ENCODE measurements at regions not wholly inside any gene's neighbourhood (a gene's known extent, or its start where the extent isn't known, plus 50 kb on each side); places are given as distances from the start of the nearest gene placed in this dataset.

DNA sequence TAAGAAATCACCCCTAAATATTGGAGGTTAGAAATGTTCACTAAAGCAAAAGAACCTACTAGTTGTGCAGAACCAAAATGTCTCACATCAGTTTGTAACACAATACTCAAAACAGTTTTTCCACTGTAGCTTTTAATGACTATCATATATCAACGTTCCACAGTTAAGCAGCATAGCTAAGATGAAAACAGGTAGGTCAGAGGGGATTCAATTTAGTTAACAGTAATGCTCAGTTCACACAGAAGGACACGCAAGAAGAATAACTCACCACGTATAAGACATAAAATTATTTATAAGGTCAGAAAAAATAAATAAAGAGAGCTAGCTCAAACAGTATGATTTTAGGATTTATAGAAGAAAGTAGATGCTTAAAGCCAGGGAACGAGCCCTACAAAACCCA, 118.9 kb upstream of the CCDC150 start:
- no peak for TF ChIP-seq NFIC (IDR thresholded peaks at IDR 0.05)
- TF ChIP-seq EP300 (IDR thresholded peaks at IDR 0.05; ENCODE audit: borderline replicate concordance) = no peak
- TF ChIP-seq, protein P1, sequence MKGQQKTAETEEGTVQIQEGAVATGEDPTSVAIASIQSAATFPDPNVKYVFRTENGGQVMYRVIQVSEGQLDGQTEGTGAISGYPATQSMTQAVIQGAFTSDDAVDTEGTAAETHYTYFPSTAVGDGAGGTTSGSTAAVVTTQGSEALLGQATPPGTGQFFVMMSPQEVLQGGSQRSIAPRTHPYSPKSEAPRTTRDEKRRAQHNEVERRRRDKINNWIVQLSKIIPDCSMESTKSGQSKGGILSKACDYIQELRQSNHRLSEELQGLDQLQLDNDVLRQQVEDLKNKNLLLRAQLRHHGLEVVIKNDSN (IDR thresholded peaks at IDR 0.05) = no peak
- TF ChIP-seq TCF12 (IDR thresholded peaks at IDR 0.05; ENCODE audit: low read depth) = no peak
- no peak for TF ChIP-seq RAD21 (IDR thresholded peaks at IDR 0.05; ENCODE audit: low read depth)
- TF ChIP-seq, protein P2, sequence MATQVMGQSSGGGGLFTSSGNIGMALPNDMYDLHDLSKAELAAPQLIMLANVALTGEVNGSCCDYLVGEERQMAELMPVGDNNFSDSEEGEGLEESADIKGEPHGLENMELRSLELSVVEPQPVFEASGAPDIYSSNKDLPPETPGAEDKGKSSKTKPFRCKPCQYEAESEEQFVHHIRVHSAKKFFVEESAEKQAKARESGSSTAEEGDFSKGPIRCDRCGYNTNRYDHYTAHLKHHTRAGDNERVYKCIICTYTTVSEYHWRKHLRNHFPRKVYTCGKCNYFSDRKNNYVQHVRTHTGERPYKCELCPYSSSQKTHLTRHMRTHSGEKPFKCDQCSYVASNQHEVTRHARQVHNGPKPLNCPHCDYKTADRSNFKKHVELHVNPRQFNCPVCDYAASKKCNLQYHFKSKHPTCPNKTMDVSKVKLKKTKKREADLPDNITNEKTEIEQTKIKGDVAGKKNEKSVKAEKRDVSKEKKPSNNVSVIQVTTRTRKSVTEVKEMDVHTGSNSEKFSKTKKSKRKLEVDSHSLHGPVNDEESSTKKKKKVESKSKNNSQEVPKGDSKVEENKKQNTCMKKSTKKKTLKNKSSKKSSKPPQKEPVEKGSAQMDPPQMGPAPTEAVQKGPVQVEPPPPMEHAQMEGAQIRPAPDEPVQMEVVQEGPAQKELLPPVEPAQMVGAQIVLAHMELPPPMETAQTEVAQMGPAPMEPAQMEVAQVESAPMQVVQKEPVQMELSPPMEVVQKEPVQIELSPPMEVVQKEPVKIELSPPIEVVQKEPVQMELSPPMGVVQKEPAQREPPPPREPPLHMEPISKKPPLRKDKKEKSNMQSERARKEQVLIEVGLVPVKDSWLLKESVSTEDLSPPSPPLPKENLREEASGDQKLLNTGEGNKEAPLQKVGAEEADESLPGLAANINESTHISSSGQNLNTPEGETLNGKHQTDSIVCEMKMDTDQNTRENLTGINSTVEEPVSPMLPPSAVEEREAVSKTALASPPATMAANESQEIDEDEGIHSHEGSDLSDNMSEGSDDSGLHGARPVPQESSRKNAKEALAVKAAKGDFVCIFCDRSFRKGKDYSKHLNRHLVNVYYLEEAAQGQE (IDR thresholded peaks at IDR 0.05; ENCODE audit: low read depth) = no peak
- no peak for TF ChIP-seq TAF1 (IDR thresholded peaks at IDR 0.05; ENCODE audit: low read depth)
- TF ChIP-seq EGR1 (IDR thresholded peaks at IDR 0.05) = no peak
- TF ChIP-seq FOXM1 (IDR thresholded peaks at IDR 0.05; ENCODE audit: borderline replicate concordance, low read depth) = no peak
- TF ChIP-seq CEBPB (IDR thresholded peaks at IDR 0.05) = no peak
- TF ChIP-seq TEAD4 (IDR thresholded peaks at IDR 0.05) = no peak
- TF ChIP-seq YY1 (IDR thresholded peaks at IDR 0.05; ENCODE audit: low read depth) = no peak

DNA sequence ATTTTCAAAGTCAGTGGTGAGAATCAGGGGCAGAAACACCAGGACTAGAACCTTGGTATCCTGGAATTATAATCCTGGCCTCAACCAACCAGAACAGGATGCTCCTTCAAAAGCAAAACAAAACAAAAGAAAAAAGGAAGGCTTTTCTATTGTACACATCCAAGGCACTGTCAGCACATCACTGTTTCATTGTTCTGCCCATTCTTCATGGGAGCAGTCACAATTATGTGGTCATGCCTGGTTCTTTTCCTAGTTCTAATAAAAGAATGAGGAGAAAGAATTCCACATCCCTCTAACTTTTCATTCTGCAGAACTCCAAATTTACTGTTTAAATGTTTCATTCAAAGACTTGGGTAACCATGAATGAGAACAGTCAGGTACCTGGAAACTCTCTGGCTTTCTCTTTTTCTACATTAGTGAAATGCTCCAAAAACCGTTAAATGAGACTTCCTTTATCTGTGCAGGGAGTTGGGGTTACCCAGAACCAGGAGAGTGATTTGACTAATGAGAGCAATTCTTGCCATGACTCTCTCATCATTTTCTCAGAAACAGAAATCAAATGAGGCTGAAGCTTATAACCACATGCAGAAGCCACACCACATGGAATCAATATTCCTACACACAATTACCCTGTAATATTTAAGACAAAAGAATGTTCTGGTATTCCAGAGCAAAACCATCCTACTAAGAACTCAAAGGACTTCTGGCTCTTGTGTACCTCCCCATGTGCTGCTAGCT, 110.9 kb upstream of the CCDC150 start:
- TF ChIP-seq TEAD4 (IDR thresholded peaks at IDR 0.05) (no peak), CEBPB (IDR thresholded peaks at IDR 0.05) (no peak), NFIC (IDR thresholded peaks at IDR 0.05) (no peak), ZBTB7A (IDR thresholded peaks at IDR 0.05; ENCODE audit: low read depth) (no peak), FOXM1 (IDR thresholded peaks at IDR 0.05; ENCODE audit: borderline replicate concordance, low read depth) (no peak), RAD21 (IDR thresholded peaks at IDR 0.05; ENCODE audit: low read depth) (no peak)
- TF ChIP-seq, protein P2 (IDR thresholded peaks at IDR 0.05; ENCODE audit: low read depth) = no peak
- TF ChIP-seq, protein P3, sequence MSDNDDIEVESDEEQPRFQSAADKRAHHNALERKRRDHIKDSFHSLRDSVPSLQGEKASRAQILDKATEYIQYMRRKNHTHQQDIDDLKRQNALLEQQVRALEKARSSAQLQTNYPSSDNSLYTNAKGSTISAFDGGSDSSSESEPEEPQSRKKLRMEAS (IDR thresholded peaks at IDR 0.05) = no peak

DNA sequence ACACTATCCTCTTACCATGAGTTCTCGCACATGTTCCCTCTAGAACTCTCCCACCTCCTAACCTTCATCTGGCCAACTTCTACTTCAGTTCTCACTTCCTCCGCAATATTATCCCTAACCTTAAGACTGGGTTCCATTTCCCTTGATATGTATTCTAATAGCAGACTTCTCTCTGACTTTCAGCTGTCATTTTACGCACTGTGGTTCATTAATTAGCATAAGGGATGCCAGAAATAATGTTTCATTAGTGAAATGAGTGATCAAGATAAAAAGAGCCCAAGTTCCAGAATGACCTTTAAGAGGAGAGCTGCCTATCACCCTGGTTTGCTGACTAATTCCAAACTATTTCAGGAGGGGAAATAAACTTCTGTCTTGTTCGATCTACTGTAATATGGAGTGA, 108.6 kb upstream of the CCDC150 start:
- TF ChIP-seq TCF12 (IDR thresholded peaks at IDR 0.05; ENCODE audit: low read depth) (no peak), YY1 (IDR thresholded peaks at IDR 0.05; ENCODE audit: low read depth) (no peak), CEBPB (IDR thresholded peaks at IDR 0.05) (no peak), TAF1 (IDR thresholded peaks at IDR 0.05; ENCODE audit: low read depth) (no peak), ZBTB7A (IDR thresholded peaks at IDR 0.05; ENCODE audit: low read depth) (no peak), EP300 (IDR thresholded peaks at IDR 0.05; ENCODE audit: borderline replicate concordance) (no peak), NFIC (IDR thresholded peaks at IDR 0.05) (no peak)
- TF ChIP-seq, protein P3 (IDR thresholded peaks at IDR 0.05) = no peak
- TF ChIP-seq, protein P1 (IDR thresholded peaks at IDR 0.05) = no peak

DNA sequence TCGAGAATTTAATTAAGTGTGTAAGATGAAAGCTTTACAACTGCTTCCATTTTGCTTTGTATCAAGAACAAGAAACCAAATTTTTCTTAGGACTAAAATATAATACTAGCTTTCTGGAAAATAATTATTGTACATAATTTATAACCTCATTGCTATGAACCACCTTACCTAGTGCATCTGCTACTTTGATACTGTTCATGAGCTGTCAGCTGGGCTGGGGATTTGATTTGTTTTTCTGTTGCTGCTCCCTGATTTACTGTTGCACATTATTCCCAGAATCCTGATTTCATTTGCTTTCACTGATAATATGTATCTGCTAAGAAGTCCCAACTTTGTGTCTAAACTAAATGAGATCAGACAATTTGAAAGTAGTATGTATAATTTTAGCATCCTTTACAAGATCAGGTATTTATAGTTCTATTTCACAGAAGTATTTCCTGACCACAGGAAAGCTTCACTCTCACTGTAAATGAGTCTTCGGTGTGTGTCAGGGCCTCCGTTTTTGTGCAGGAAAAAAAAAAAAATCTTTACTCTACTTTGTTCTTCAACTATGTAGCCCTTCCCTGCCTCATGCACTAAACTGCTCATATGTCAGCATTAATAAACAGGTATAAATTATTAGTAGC, 105.6 kb upstream of the CCDC150 start:
- TF ChIP-seq ZBTB7A (IDR thresholded peaks at IDR 0.05; ENCODE audit: low read depth) (no peak), EGR1 (IDR thresholded peaks at IDR 0.05) (no peak), CREB1 (IDR thresholded peaks at IDR 0.05; ENCODE audit: low read depth) (no peak), YY1 (IDR thresholded peaks at IDR 0.05; ENCODE audit: low read depth) (no peak), NFIC (IDR thresholded peaks at IDR 0.05) (no peak), FOXM1 (IDR thresholded peaks at IDR 0.05; ENCODE audit: borderline replicate concordance, low read depth) (no peak), EP300 (IDR thresholded peaks at IDR 0.05; ENCODE audit: borderline replicate concordance) (no peak)
- TF ChIP-seq, protein P1 (IDR thresholded peaks at IDR 0.05) = no peak
- TF ChIP-seq, protein P2 (IDR thresholded peaks at IDR 0.05; ENCODE audit: low read depth) = no peak
